ENCODE measurements at regions not wholly inside any gene's neighbourhood (a gene's known extent, or its start where the extent isn't known, plus 50 kb on each side); places are given as distances from the start of the nearest gene placed in this dataset.
"Not testable (repeated sequence)": the region's sequence is repeated elsewhere in the genome, so short reads cannot be mapped to it uniquely, and the experiment has no call there.

GRCh38 chr1:105180789-105181188 lies 1431.1 kb downstream of the AMY1C start:
- DNase-seq (ENCODE audit: low read depth, low spot score): no peak
- in situ Hi-C loops (cut with HindIII; ENCODE audit: low pct_unique_long_range_greater_than_20kb, low sequenced_read_pairs): no loop called here

- in situ Hi-C loops (cut with HindIII; ENCODE audit: low pct_unique_long_range_greater_than_20kb, low sequenced_read_pairs): no loop called here
Observed at GRCh38 chr1:105204836-105205371, 1455.2 kb downstream of the AMY1C start.

GRCh38 chr1:105208581-105208980 lies 1458.9 kb downstream of the AMY1C start:
- DNase-seq (ENCODE audit: low read depth, low spot score): no peak
- in situ Hi-C loops (cut with HindIII; ENCODE audit: low pct_unique_long_range_greater_than_20kb, low sequenced_read_pairs): no loop called here

More at GRCh38 chr1:105204836-105205371, 1455.2 kb downstream of the AMY1C start:
- no peak for DNase-seq (ENCODE audit: low read depth, low spot score)

- in situ Hi-C loops (cut with HindIII; ENCODE audit: low pct_unique_long_range_greater_than_20kb, low sequenced_read_pairs): no loop called here
- DNase-seq (ENCODE audit: low read depth, low spot score): no peak
Observed at GRCh38 chr1:105210747-105211146, 1461.0 kb downstream of the AMY1C start.

- in situ Hi-C loops (cut with HindIII; ENCODE audit: low pct_unique_long_range_greater_than_20kb, low sequenced_read_pairs): no loop called here
- no peak for DNase-seq (ENCODE audit: low read depth, low spot score)
Observed at GRCh38 chr1:105231378-105231777, 1481.7 kb downstream of the AMY1C start.

- no peak for DNase-seq (ENCODE audit: low read depth, low spot score)
- in situ Hi-C loops (cut with HindIII; ENCODE audit: low pct_unique_long_range_greater_than_20kb, low sequenced_read_pairs): no loop called here
Observed at GRCh38 chr1:105243411-105243810, 1493.7 kb downstream of the AMY1C start.

- DNase-seq (ENCODE audit: low read depth, low spot score): no peak
- in situ Hi-C loops (cut with HindIII; ENCODE audit: low pct_unique_long_range_greater_than_20kb, low sequenced_read_pairs): no loop called here
Observed at GRCh38 chr1:105243969-105244368, 1494.3 kb downstream of the AMY1C start.

- in situ Hi-C loops (cut with HindIII; ENCODE audit: low pct_unique_long_range_greater_than_20kb, low sequenced_read_pairs): no loop called here
- no peak for DNase-seq (ENCODE audit: low read depth, low spot score)
Observed at GRCh38 chr1:105254906-105255305, 1505.2 kb downstream of the AMY1C start.

- no peak for DNase-seq (ENCODE audit: low read depth, low spot score)
- in situ Hi-C loops (cut with HindIII; ENCODE audit: low pct_unique_long_range_greater_than_20kb, low sequenced_read_pairs): no loop called here
Observed at GRCh38 chr1:105260001-105260400, 1510.3 kb downstream of the AMY1C start.

GRCh38 chr1:105270966-105271365 lies 1521.3 kb downstream of the AMY1C start:
- in situ Hi-C loops (cut with HindIII; ENCODE audit: low pct_unique_long_range_greater_than_20kb, low sequenced_read_pairs): no loop called here
- DNase-seq (ENCODE audit: low read depth, low spot score): no peak

GRCh38 chr1:105272376-105272775 lies 1522.7 kb downstream of the AMY1C start:
- DNase-seq (ENCODE audit: low read depth, low spot score); in situ Hi-C loops (cut with HindIII; ENCODE audit: low pct_unique_long_range_greater_than_20kb, low sequenced_read_pairs): not testable (repeated sequence)

- in situ Hi-C loops (cut with HindIII; ENCODE audit: low pct_unique_long_range_greater_than_20kb, low sequenced_read_pairs): no loop called here
- DNase-seq (ENCODE audit: low read depth, low spot score): no peak
Observed at GRCh38 chr1:105294838-105295237, 1545.1 kb downstream of the AMY1C start.

GRCh38 chr1:105310063-105310462 lies 1560.4 kb downstream of the AMY1C start:
- no peak for DNase-seq (ENCODE audit: low read depth, low spot score)
- in situ Hi-C loops (cut with HindIII; ENCODE audit: low pct_unique_long_range_greater_than_20kb, low sequenced_read_pairs): no loop called here

- DNase-seq (ENCODE audit: low read depth, low spot score): no peak
- in situ Hi-C loops (cut with HindIII; ENCODE audit: low pct_unique_long_range_greater_than_20kb, low sequenced_read_pairs): no loop called here
Observed at GRCh38 chr1:105317976-105318375, 1568.3 kb downstream of the AMY1C start.

- in situ Hi-C loops (cut with HindIII; ENCODE audit: low pct_unique_long_range_greater_than_20kb, low sequenced_read_pairs): no loop called here
- no peak for DNase-seq (ENCODE audit: low read depth, low spot score)
Observed at GRCh38 chr1:105326886-105327285, 1577.2 kb downstream of the AMY1C start.

GRCh38 chr1:105337420-105337819 lies 1587.7 kb downstream of the AMY1C start:
- no peak for DNase-seq (ENCODE audit: low read depth, low spot score)
- in situ Hi-C loops (cut with HindIII; ENCODE audit: low pct_unique_long_range_greater_than_20kb, low sequenced_read_pairs): no loop called here

GRCh38 chr1:105343317-105343716 lies 1593.6 kb downstream of the AMY1C start:
- no peak for DNase-seq (ENCODE audit: low read depth, low spot score)
- in situ Hi-C loops (cut with HindIII; ENCODE audit: low pct_unique_long_range_greater_than_20kb, low sequenced_read_pairs): no loop called here

- in situ Hi-C loops (cut with HindIII; ENCODE audit: low pct_unique_long_range_greater_than_20kb, low sequenced_read_pairs): no loop called here
Observed at GRCh38 chr1:105359457-105359856, 1609.8 kb downstream of the AMY1C start.

GRCh38 chr1:105362438-105362837 lies 1612.7 kb downstream of the AMY1C start:
- in situ Hi-C loops (cut with HindIII; ENCODE audit: low pct_unique_long_range_greater_than_20kb, low sequenced_read_pairs): no loop called here
- DNase-seq (ENCODE audit: low read depth, low spot score): no peak

More at GRCh38 chr1:105359457-105359856, 1609.8 kb downstream of the AMY1C start:
- DNase-seq (ENCODE audit: low read depth, low spot score): no peak

- in situ Hi-C loops (cut with HindIII; ENCODE audit: low pct_unique_long_range_greater_than_20kb, low sequenced_read_pairs): no loop called here
- no peak for DNase-seq (ENCODE audit: low read depth, low spot score)
Observed at GRCh38 chr1:105368446-105368845, 1618.7 kb downstream of the AMY1C start.

All from SK-MEL-5 (cell line).